IPS-15b (cell line): ENCODE measurements at regions not wholly inside any gene's neighbourhood (a gene's known extent, or its start where the extent isn't known, plus 50 kb on each side); places are given as distances from the start of the nearest gene placed in this dataset.

Experiments used
- H3K27me3 ChIP-seq: one replicate; pipeline ENCODE4 v1.6.1; 2013; ENCODE audit warnings: low read length; ENCODE audit not compliant: control insufficient read depth, insufficient read depth
- H3K36me3 ChIP-seq: one replicate; pipeline ENCODE4 v1.6.1; 2013; ENCODE audit warnings: low read length; ENCODE audit not compliant: control insufficient read depth, insufficient read depth
- H3K4me1 ChIP-seq: one replicate; pipeline ENCODE4 v1.6.1; 2013; ENCODE audit warnings: mild to moderate bottlenecking, low read length; ENCODE audit not compliant: control insufficient read depth, insufficient read depth
- H3K4me3 ChIP-seq: one replicate; pipeline ENCODE4 v1.5.1; 2013; ENCODE audit warnings: low read depth, low read length
- H3K9ac ChIP-seq: one replicate; pipeline ENCODE4 v1.6.1; 2013; ENCODE audit warnings: low read depth, mild to moderate bottlenecking, low read length
- H3K9me3 ChIP-seq: one replicate; pipeline ENCODE4 v1.6.1; 2013; ENCODE audit warnings: mild to moderate bottlenecking, low read length; ENCODE audit not compliant: control insufficient read depth, insufficient read depth

- Histone ChIP-seq H3K27me3 (no peaks in the 10 kb centered on the region), H3K9ac (no peak overlapping the region), H3K9me3 (no peaks in the 10 kb centered on the region), H3K4me1 (no peaks in the 10 kb centered on the region), H3K36me3 (peaks cover 50% of the 10 kb centered on the region), H3K4me3 (no peak overlapping the region)
Measured at GRCh38 chr12:124371970-124372555, 77.2 kb downstream of the RFLNA start.

- no peak overlapping the region for H3K9ac ChIP-seq
- no peak overlapping the region for H3K4me3 ChIP-seq
- no peaks in the 10 kb centered on the region for H3K27me3 ChIP-seq
- H3K4me1 ChIP-seq: no peaks in the 10 kb centered on the region
- H3K9me3 ChIP-seq: no peaks in the 10 kb centered on the region
- H3K36me3 ChIP-seq: peaks cover 51% of the 10 kb centered on the region
Measured at GRCh38 chr12:124371366-124371765, 76.5 kb downstream of the RFLNA start.

GRCh38 chr12:124370851-124371250, 76.0 kb downstream of the RFLNA start:
- H3K4me3 ChIP-seq: no peak overlapping the region
- H3K36me3 ChIP-seq: peaks cover 53% of the 10 kb centered on the region
- H3K9me3 ChIP-seq: no peaks in the 10 kb centered on the region
- H3K9ac ChIP-seq: no peak overlapping the region
- no peaks in the 10 kb centered on the region for H3K27me3 ChIP-seq
- no peaks in the 10 kb centered on the region for H3K4me1 ChIP-seq

GRCh38 chr12:124370384-124370783, 75.5 kb downstream of the RFLNA start:
- H3K36me3 ChIP-seq: peaks cover 55% of the 10 kb centered on the region
- no peak overlapping the region for H3K9ac ChIP-seq
- no peaks in the 10 kb centered on the region for H3K9me3 ChIP-seq
- H3K4me1 ChIP-seq: no peaks in the 10 kb centered on the region
- H3K4me3 ChIP-seq: no peak overlapping the region
- no peaks in the 10 kb centered on the region for H3K27me3 ChIP-seq

- H3K9ac ChIP-seq: no peak overlapping the region
- H3K36me3 ChIP-seq: peaks cover 52% of the 10 kb centered on the region
- no peaks in the 10 kb centered on the region for H3K4me1 ChIP-seq
- H3K4me3 ChIP-seq: no peak overlapping the region
- H3K27me3 ChIP-seq: no peaks in the 10 kb centered on the region
- H3K9me3 ChIP-seq: no peaks in the 10 kb centered on the region
Measured at GRCh38 chr12:124369827-124370378, 75.0 kb downstream of the RFLNA start.

GRCh38 chr12:124369055-124369826, 74.3 kb downstream of the RFLNA start:
- Histone ChIP-seq H3K4me1 (no peaks in the 10 kb centered on the region), H3K4me3 (no peak overlapping the region), H3K9me3 (no peaks in the 10 kb centered on the region), H3K36me3 (peaks cover 54% of the 10 kb centered on the region), H3K27me3 (no peaks in the 10 kb centered on the region), H3K9ac (no peak overlapping the region)

- H3K4me3 ChIP-seq: no peak overlapping the region
- peaks cover 50% of the 10 kb centered on the region for H3K36me3 ChIP-seq
- no peak overlapping the region for H3K9ac ChIP-seq
Measured at GRCh38 chr12:124368421-124369032, 73.6 kb downstream of the RFLNA start.

GRCh38 chr12:124365726-124366430, 71.0 kb downstream of the RFLNA start:
- Histone ChIP-seq H3K4me3 (no peak overlapping the region), H3K27me3 (no peaks in the 10 kb centered on the region), H3K36me3 (peaks cover 47% of the 10 kb centered on the region), H3K9ac (no peak overlapping the region), H3K9me3 (no peaks in the 10 kb centered on the region), H3K4me1 (no peaks in the 10 kb centered on the region)

More at GRCh38 chr12:124368421-124369032, 73.6 kb downstream of the RFLNA start:
- Histone ChIP-seq H3K27me3 (no peaks in the 10 kb centered on the region), H3K4me1 (no peaks in the 10 kb centered on the region), H3K9me3 (no peaks in the 10 kb centered on the region)
